ENCODE measurements at regions not wholly inside any gene's neighbourhood (a gene's known extent, or its start where the extent isn't known, plus 50 kb on each side); places are given as distances from the start of the nearest gene placed in this dataset.

GRCh38 chr5:15376803-15377202 is 123.2 kb upstream of the FBXL7 start:
- Histone ChIP-seq H3K27me3 (ENCODE audit: control insufficient read depth, insufficient read depth, low read length) (no peaks in the 10 kb centered on the region), H3K4me3 (ENCODE audit: low read length) (no peak overlapping the region), H3K27ac (ENCODE audit: low read length) (no peak overlapping the region), H3K9me3 (ENCODE audit: control insufficient read depth, insufficient read depth, low read length) (peaks cover 3% of the 10 kb centered on the region), H3K36me3 (ENCODE audit: control insufficient read depth, insufficient read depth, low read length) (no peaks in the 10 kb centered on the region), H3K4me1 (ENCODE audit: control insufficient read depth, insufficient read depth, low read length) (no peaks in the 10 kb centered on the region)
- ATAC-seq = no peak
- Mint-ChIP-seq H3K9me3 (peaks cover 15 to 16% of the 10 kb centered on the region in 2 donors), H3K4me1 (no peaks in the 10 kb centered on the region), H3K27me3 (ENCODE audit: low read depth in 2 of 2) (no peaks in the 10 kb centered on the region), H3K36me3 (peaks cover 13% of the 10 kb centered on the region), H3K27ac (no peak overlapping the region), H3K4me3 (no peak overlapping the region)
- 74% methylated on average over 2 of the region's 2 CpGs for WGBS (ENCODE audit: insufficient coverage)
- TF ChIP-seq CTCF (IDR thresholded peaks at IDR 0.05) = no peak
- no peak for DNase-seq
- intact Hi-C loops (cut with micrococcal nuclease) = no loop called here

DNA sequence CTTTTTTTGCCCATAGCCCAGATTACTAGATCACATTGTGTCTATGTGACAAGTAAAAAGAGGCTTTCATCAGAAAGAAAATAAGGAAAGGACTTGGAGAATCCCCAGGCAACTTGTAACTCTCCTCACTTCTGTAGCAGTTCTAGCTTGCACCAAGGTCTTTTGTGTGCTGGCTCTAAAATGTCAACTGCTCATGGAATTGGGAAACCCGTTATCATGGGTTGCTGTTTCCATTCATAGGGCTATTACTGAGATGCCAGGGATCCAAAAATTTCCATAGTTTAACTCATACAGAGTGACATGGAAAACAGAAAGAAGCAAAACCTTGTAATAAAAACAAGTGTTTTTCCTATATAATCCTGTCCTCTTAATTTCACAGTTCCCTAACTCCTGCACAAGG is 123.9 kb upstream of the FBXL7 start:
- Histone ChIP-seq H3K9me3 (ENCODE audit: control insufficient read depth, insufficient read depth, low read length) (peaks cover 3% of the 10 kb centered on the region), H3K27ac (ENCODE audit: low read length) (no peak overlapping the region), H3K36me3 (ENCODE audit: control insufficient read depth, insufficient read depth, low read length) (no peaks in the 10 kb centered on the region), H3K27me3 (ENCODE audit: control insufficient read depth, insufficient read depth, low read length) (no peaks in the 10 kb centered on the region), H3K4me3 (ENCODE audit: low read length) (no peak overlapping the region), H3K4me1 (ENCODE audit: control insufficient read depth, insufficient read depth, low read length) (no peaks in the 10 kb centered on the region)
- no peak for TF ChIP-seq CTCF (IDR thresholded peaks at IDR 0.05)
- ATAC-seq (no peak), DNase-seq (no peak)
- intact Hi-C loops (cut with micrococcal nuclease) = no loop called here
- Mint-ChIP-seq H3K4me1 (no peaks in the 10 kb centered on the region), H3K9me3 (peaks cover 16 to 19% of the 10 kb centered on the region in 2 donors), H3K27ac (no peak overlapping the region), H3K4me3 (no peak overlapping the region), H3K36me3 (peaks cover 13% of the 10 kb centered on the region), H3K27me3 (ENCODE audit: low read depth in 2 of 2) (no peaks in the 10 kb centered on the region)
- 86% methylated on average over 1 of the region's 1 CpG for WGBS (ENCODE audit: insufficient coverage)

- no peak overlapping the region for H3K4me3 Mint-ChIP-seq
- H3K27me3 Mint-ChIP-seq (ENCODE audit: low read depth in 2 of 2) = no peaks in the 10 kb centered on the region
- H3K9me3 Mint-ChIP-seq = peaks cover 18 to 19% of the 10 kb centered on the region in 2 donors
- no peak overlapping the region for H3K27ac Mint-ChIP-seq
- H3K4me3 ChIP-seq (ENCODE audit: low read length) = no peak overlapping the region
- intact Hi-C loops (cut with micrococcal nuclease) = no loop called here
- H3K4me1 Mint-ChIP-seq = no peaks in the 10 kb centered on the region
- peaks cover 3% of the 10 kb centered on the region for H3K9me3 ChIP-seq (ENCODE audit: control insufficient read depth, insufficient read depth, low read length)
- no peak for ATAC-seq
- no peaks in the 10 kb centered on the region for H3K27me3 ChIP-seq (ENCODE audit: control insufficient read depth, insufficient read depth, low read length)
- H3K36me3 Mint-ChIP-seq = peaks cover 13% of the 10 kb centered on the region
- DNase-seq = no peak
- WGBS (ENCODE audit: insufficient coverage) = no CpG with 5 or more reads among the region's 1 CpG
- no peak for TF ChIP-seq CTCF (IDR thresholded peaks at IDR 0.05)
- H3K4me1 ChIP-seq (ENCODE audit: control insufficient read depth, insufficient read depth, low read length) = no peaks in the 10 kb centered on the region
- H3K27ac ChIP-seq (ENCODE audit: low read length) = no peak overlapping the region
- no peaks in the 10 kb centered on the region for H3K36me3 ChIP-seq (ENCODE audit: control insufficient read depth, insufficient read depth, low read length)
Measured at GRCh38 chr5:15375559-15375958, 124.4 kb upstream of the FBXL7 start.

- peaks cover 13 to 19% of the 10 kb centered on the region in 2 donors for H3K9me3 Mint-ChIP-seq
- no peaks in the 10 kb centered on the region for H3K4me1 ChIP-seq (ENCODE audit: control insufficient read depth, insufficient read depth, low read length)
- H3K27ac Mint-ChIP-seq = no peak overlapping the region
- DNase-seq (no peak), ATAC-seq (no peak)
- no peaks in the 10 kb centered on the region for H3K36me3 ChIP-seq (ENCODE audit: control insufficient read depth, insufficient read depth, low read length)
- TF ChIP-seq CTCF (IDR thresholded peaks at IDR 0.05) = no peak
- peaks cover 13% of the 10 kb centered on the region for H3K36me3 Mint-ChIP-seq
- H3K27me3 ChIP-seq (ENCODE audit: control insufficient read depth, insufficient read depth, low read length) = no peaks in the 10 kb centered on the region
- no peaks in the 10 kb centered on the region for H3K27me3 Mint-ChIP-seq (ENCODE audit: low read depth in 2 of 2)
- H3K27ac ChIP-seq (ENCODE audit: low read length) = no peak overlapping the region
- no peaks in the 10 kb centered on the region for H3K4me1 Mint-ChIP-seq
- intact Hi-C loops (cut with micrococcal nuclease) = no loop called here
- peaks cover 3% of the 10 kb centered on the region for H3K9me3 ChIP-seq (ENCODE audit: control insufficient read depth, insufficient read depth, low read length)
- no peak overlapping the region for H3K4me3 ChIP-seq (ENCODE audit: low read length)
- H3K4me3 Mint-ChIP-seq = no peak overlapping the region
Measured at GRCh38 chr5:15374886-15375285, 125.1 kb upstream of the FBXL7 start.

Measured in natural killer cell (primary cell).